ENCODE measurements at regions not wholly inside any gene's neighbourhood (a gene's known extent, or its start where the extent isn't known, plus 50 kb on each side); places are given as distances from the start of the nearest gene placed in this dataset.
"Not testable (repeated sequence)": the region's sequence is repeated elsewhere in the genome, so short reads cannot be mapped to it uniquely, and the experiment has no call there.

DNA sequence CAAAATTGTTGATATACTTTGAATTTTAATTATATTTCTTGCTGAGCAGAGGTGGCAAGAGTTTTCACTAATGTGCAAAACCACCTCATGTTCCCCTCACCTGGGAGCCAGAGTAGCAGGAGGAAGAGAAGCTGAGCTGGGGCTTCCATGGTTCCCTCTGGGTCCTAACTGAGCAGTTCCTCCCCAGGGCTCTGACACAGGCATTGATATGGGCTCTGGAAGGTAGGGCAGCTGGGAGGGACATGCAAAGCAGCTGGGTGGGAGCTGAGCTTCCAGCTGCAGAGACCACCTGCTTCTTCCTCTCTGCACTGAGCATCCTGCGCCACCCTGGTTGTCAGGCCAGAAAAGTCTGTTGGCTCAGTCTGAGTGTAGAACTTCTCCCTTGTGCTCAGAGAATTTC is 336.1 kb downstream of the RPIA start:
- TF ChIP-seq ZNF274 (IDR thresholded peaks at IDR 0.05; ENCODE audit: low read depth, low read length); SUZ12 (IDR thresholded peaks at IDR 0.05; ENCODE audit: extremely low read depth, insufficient read depth, insufficient read length); YY1 (IDR thresholded peaks at IDR 0.05; ENCODE audit: insufficient read depth, insufficient read length): not testable (repeated sequence)

Data from NT2/D1 (cell line).